Lower leg skin (tissue), 4 donors: ENCODE measurements at regions not wholly inside any gene's neighbourhood (a gene's known extent, or its start where the extent isn't known, plus 50 kb on each side); places are given as distances from the start of the nearest gene placed in this dataset.
"Not testable (repeated sequence)": the region's sequence is repeated elsewhere in the genome, so short reads cannot be mapped to it uniquely, and the experiment has no call there.

Experiments
- DNase-seq, 2 donors: peaks; one replicate each; pipeline ENCODE4 v3.0.0-alpha.2; 2019; ENCODE audit warnings: low spot score in 2 of 2
- H3K4me3 ChIP-seq: fragments of 200-600 bp; sonication (generic); 2 replicates; pipeline ENCODE4 v1.5.1; 2017; ENCODE audit warnings: mild to moderate bottlenecking, low read depth; ENCODE audit not compliant: poor library complexity, severe bottlenecking
- CTCF ChIP-seq, 3 donors: fragments of 450-650 bp; IDR thresholded peaks; one replicate each; pipeline ENCODE4 v1.5.1; 2016; ENCODE audit warnings: antibody characterized with exemption in 3 of 3, mild to moderate bottlenecking in 3 of 3, moderate library complexity in 2 of 3
- POLR2A ChIP-seq, 2 donors: fragments of 450-650 bp; IDR thresholded peaks; one replicate each; pipeline ENCODE4 v1.6.1; 2016 to 2017; ENCODE audit warnings: antibody characterized with exemption in 2 of 2, mild to moderate bottlenecking in 1 of 2, moderate library complexity in 1 of 2
- WGBS, 2 donors: methylation state at CpG; one replicate each; pipeline ENCODE4 v1.1.5; 2018; 5-methylcytosine and 5-hydroxymethylcytosine counted together
- intact Hi-C: fragments of 100-400 bp; cut with DNase I; formaldehyde crosslinking; loops from one replicate; pipeline ENCODE4 v1.15.0; 2023; ENCODE audit warnings: low total_unique reads

- TF ChIP-seq POLR2A (IDR thresholded peaks at IDR 0.05) (no peak), CTCF (IDR thresholded peaks at IDR 0.05) (no peak)
- WGBS, 2 donors = 26 to 37% methylated on average over 39 of the region's 39 CpGs
- DNase-seq = no peak
- intact Hi-C loops = no loop called here
- no peak overlapping the region for H3K4me3 ChIP-seq
Measured at GRCh38 chr5:42943931-42944631, 96.0 kb downstream of the ANXA2R start.

DNA sequence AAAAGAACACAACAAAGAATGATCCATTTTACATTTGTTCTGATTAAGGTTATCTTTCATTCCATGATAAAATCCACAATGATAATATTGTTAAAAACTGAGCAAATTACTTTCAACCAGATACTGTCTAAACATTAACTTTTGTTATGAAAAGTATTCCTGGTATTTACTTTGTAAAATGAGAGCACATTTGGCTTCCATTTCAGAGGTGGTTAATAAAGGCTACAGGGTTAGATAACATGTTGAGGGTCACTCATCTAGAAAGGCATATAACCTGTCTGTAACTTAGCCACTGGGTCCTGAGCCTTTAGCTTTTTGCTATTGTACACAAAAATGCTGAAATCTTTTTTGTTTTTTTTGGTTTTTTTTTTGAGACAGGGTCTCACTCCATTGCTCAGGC, 99.3 kb downstream of the ANXA2R start:
- DNase-seq = no peak
- H3K4me3 ChIP-seq = no peak overlapping the region
- intact Hi-C loops = no loop called here
- TF ChIP-seq CTCF (IDR thresholded peaks at IDR 0.05) = no peak
- no peak for TF ChIP-seq POLR2A (IDR thresholded peaks at IDR 0.05)

GRCh38 chr5:42932011-42932410, 108.1 kb downstream of the ANXA2R start:
- 93 to 97% methylated on average over 8 of the region's 8 CpGs for WGBS, 2 donors
- intact Hi-C loops = not testable (repeated sequence)

GRCh38 chr5:42931451-42931850, 108.7 kb downstream of the ANXA2R start:
- intact Hi-C loops, DNase-seq, H3K4me3 ChIP-seq: not testable (repeated sequence)
- WGBS, 2 donors = 89 to 93% methylated on average over 9 of the region's 9 CpGs

More at GRCh38 chr5:42932011-42932410, 108.1 kb downstream of the ANXA2R start:
- H3K4me3 ChIP-seq, DNase-seq: not testable (repeated sequence)

GRCh38 chr5:42930934-42931333, 109.2 kb downstream of the ANXA2R start:
- WGBS, 2 donors = 83 to 84% methylated on average over 1 of the region's 1 CpG
- TF ChIP-seq POLR2A (IDR thresholded peaks at IDR 0.05) (no peak), CTCF (IDR thresholded peaks at IDR 0.05) (no peak)
- intact Hi-C loops = no loop called here
- no peak for DNase-seq
- H3K4me3 ChIP-seq = no peak overlapping the region

DNA sequence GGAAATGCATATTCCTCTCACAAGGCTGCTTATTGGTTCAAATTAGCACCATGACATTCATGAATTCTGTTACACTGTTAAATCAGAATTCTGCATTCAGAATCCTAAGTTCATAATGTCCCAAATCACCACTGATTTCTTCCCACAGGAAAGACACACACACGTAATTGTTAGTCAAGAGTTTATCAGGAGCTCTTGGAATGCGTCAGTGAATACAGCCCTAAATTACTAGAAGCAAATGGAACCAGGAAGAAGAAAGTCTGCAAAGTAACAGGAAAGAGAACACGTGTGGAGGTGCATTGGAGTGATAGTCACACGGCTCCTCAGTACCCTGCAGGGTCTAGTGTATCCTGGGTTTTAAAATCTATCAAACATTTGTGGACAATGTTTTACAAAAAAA, 110.2 kb downstream of the ANXA2R start:
- no peak for DNase-seq
- TF ChIP-seq CTCF (IDR thresholded peaks at IDR 0.05) = no peak
- no peak for TF ChIP-seq POLR2A (IDR thresholded peaks at IDR 0.05)
- intact Hi-C loops = no loop called here
- 37 to 52% methylated on average over 4 of the region's 4 CpGs for WGBS, 2 donors
- H3K4me3 ChIP-seq = no peak overlapping the region

- intact Hi-C loops = no loop called here
- no peak for DNase-seq
- H3K4me3 ChIP-seq = no peak overlapping the region
- no peak for TF ChIP-seq CTCF (IDR thresholded peaks at IDR 0.05)
- no peak for TF ChIP-seq POLR2A (IDR thresholded peaks at IDR 0.05)
- 90 to 97% methylated on average over 8 of the region's 8 CpGs for WGBS, 2 donors
Measured at GRCh38 chr5:42927730-42928129, 112.4 kb downstream of the ANXA2R start.
